ENCODE measurements at regions not wholly inside any gene's neighbourhood (a gene's known extent, or its start where the extent isn't known, plus 50 kb on each side); places are given as distances from the start of the nearest gene placed in this dataset.

- DNase-seq (ENCODE audit: low read depth in 1 of 2, low spot score in 2 of 2): no peak
Observed at GRCh38 chr11:80553565-80553964, 1112.7 kb upstream of the TENM4 start.

More at GRCh38 chr11:80553565-80553964, 1112.7 kb upstream of the TENM4 start:
- no peak overlapping the region for H3K9ac ChIP-seq (replicated peaks in 1 of 4; ENCODE audit: extremely low read depth in 1 of 4, low read depth in 3 of 4, low read length in 3 of 4)
- no peaks in the 10 kb centered on the region for H3K27me3 ChIP-seq (replicated peaks in 1 of 4; ENCODE audit: control insufficient read depth in 3 of 4, extremely low read depth in 1 of 4, insufficient read depth in 3 of 4, low read length in 3 of 4)
- H3K79me1 ChIP-seq (ENCODE audit: low read depth, low read length): no peaks in the 10 kb centered on the region
- H3K4ac ChIP-seq (replicated peaks; ENCODE audit: insufficient read length, low read depth, low read length): no peak overlapping the region
- no peak overlapping the region for H3K4me3 ChIP-seq (ENCODE audit: extremely low read depth in 1 of 4, insufficient read depth in 2 of 4, low read depth in 3 of 4, low read length in 4 of 4)
- H3K23ac ChIP-seq (ENCODE audit: insufficient read length): no peak overlapping the region
- H4K20me1 ChIP-seq (replicated peaks in 1 of 2; ENCODE audit: control insufficient read depth in 1 of 2, insufficient read depth in 2 of 2, low read length in 2 of 2): no peaks in the 10 kb centered on the region
- H3K56ac ChIP-seq (replicated peaks; ENCODE audit: insufficient read length, low read depth, low read length): no peak overlapping the region
- no peaks in the 10 kb centered on the region for H3K9me3 ChIP-seq (ENCODE audit: insufficient read depth in 2 of 2, low read depth in 1 of 2, low read length in 1 of 2)
- ChIA-PET POLR2A (ENCODE audit: partially characterized antibody) (no interaction called here), CTCF (ENCODE audit: partially characterized antibody) (no interaction called here)
- H3K4me2 ChIP-seq (ENCODE audit: insufficient read depth in 1 of 2, low read depth in 2 of 2, low read length in 2 of 2): no peak overlapping the region
- H2BK15ac ChIP-seq (ENCODE audit: low read length): no peak overlapping the region
- H4K5ac ChIP-seq (ENCODE audit: insufficient read length, low read depth, low read length): no peak overlapping the region
- no peak overlapping the region for H2AK5ac ChIP-seq (ENCODE audit: low read depth, low read length)
- H4K91ac ChIP-seq (replicated peaks; ENCODE audit: insufficient read length, low read length): no peak overlapping the region
- 87% methylated on average over 2 of the region's 2 CpGs; no CpG with 5 or more reads in 1 of the 2 experiments for WGBS, 2 experiments (ENCODE audit: extremely low coverage in 1 of 2, insufficient coverage in 1 of 2, insufficient read length in 1 of 2, insufficient replicate concordance in 2 of 2, low coverage in 1 of 2, low lambda C conversion rate in 2 of 2, missing lambda C conversion rate in 1 of 2)
- no peak overlapping the region for H2BK20ac ChIP-seq (ENCODE audit: low read length)
- H3K18ac ChIP-seq (ENCODE audit: extremely low read depth, low read length): no peak overlapping the region
- no peaks in the 10 kb centered on the region for H3K23me2 ChIP-seq (ENCODE audit: low read depth, low read length)
- no peaks in the 10 kb centered on the region for H3K79me2 ChIP-seq (ENCODE audit: control insufficient read depth in 1 of 2, insufficient read depth in 2 of 2, low read length in 2 of 2)
- no peaks in the 10 kb centered on the region for H3K36me3 ChIP-seq (ENCODE audit: control insufficient read depth in 2 of 4, insufficient read depth in 4 of 4, low read length in 3 of 4)
- H2BK12ac ChIP-seq (ENCODE audit: low read depth, low read length): no peak overlapping the region
- H2BK5ac ChIP-seq (ENCODE audit: low read depth, low read length): no peak overlapping the region
- H2AFZ ChIP-seq (ENCODE audit: low read length): no peak overlapping the region
- H2BK120ac ChIP-seq (replicated peaks; ENCODE audit: low read depth, low read length): no peak overlapping the region
- H3K14ac ChIP-seq (ENCODE audit: insufficient read length): no peak overlapping the region
- no peak for FAIRE-seq
- H3K27ac ChIP-seq (ENCODE audit: low read depth, low read length): no peak overlapping the region
- no peaks in the 10 kb centered on the region for H3K4me1 ChIP-seq (replicated peaks in 1 of 4; ENCODE audit: control insufficient read depth in 3 of 4, insufficient read depth in 4 of 4, low read length in 3 of 4)
- no peak overlapping the region for H4K8ac ChIP-seq (ENCODE audit: extremely low read depth, insufficient read depth, low read length)
- TF ChIP-seq JUN (IDR thresholded peaks at IDR 0.05; ENCODE audit: low read depth, low read length) (no peak), BCL11A (IDR thresholded peaks at IDR 0.05; ENCODE audit: low read depth in 2 of 2, low read length in 2 of 2) (no peak), CHD2 (IDR thresholded peaks at IDR 0.05; ENCODE audit: low read length) (no peak), ZNF274 (IDR thresholded peaks at IDR 0.05; ENCODE audit: borderline replicate concordance, extremely low read depth, low read length) (no peak), E2F6 (IDR thresholded peaks at IDR 0.05) (no peak), SP2 (IDR thresholded peaks at IDR 0.05; ENCODE audit: low read length) (no peak), BACH1 (IDR thresholded peaks at IDR 0.05; ENCODE audit: low read length) (no peak), GABPA (IDR thresholded peaks at IDR 0.05; ENCODE audit: borderline replicate concordance, insufficient read depth, low read length) (no peak), ATF2 (IDR thresholded peaks at IDR 0.05; ENCODE audit: low read length) (no peak), TCF12 (IDR thresholded peaks at IDR 0.05; ENCODE audit: low read depth, low read length) (no peak), POLR2AphosphoS5 (IDR thresholded peaks at IDR 0.05; ENCODE audit: low read depth, low read length) (no peak)

Data from H1 (cell line).